ENCODE measurements at regions not wholly inside any gene's neighbourhood (a gene's known extent, or its start where the extent isn't known, plus 50 kb on each side); places are given as distances from the start of the nearest gene placed in this dataset.

DNA sequence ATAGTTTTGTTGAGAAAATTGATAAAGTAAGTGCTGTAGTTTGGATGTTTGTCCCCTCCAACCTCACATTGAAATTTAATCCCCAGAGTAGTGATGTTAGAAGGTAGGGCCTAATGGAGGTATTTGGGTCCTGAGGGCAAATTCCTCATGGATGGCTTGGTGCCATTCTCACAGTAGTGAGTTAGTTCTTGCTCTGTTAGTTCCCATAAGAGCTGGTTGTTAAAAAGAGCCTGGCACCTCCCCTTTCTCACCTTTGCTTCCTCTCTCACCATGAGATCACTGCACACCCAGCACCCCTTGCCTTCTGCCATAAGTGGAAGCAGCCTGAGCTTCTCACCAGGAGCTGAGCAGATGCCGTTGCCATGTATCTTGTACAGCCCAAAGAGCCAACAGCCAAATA lies 354.8 kb upstream of the NFIA start:
- Histone ChIP-seq H3K27ac (ENCODE audit: low read length) (no peak overlapping the region), H3K27me3 (ENCODE audit: control insufficient read depth, insufficient read depth, low read length) (no peaks in the 10 kb centered on the region), H3K4me3 (ENCODE audit: low read length) (no peak overlapping the region), H3K9me3 (ENCODE audit: control insufficient read depth, insufficient read depth, low read length) (no peaks in the 10 kb centered on the region), H3K36me3 (ENCODE audit: control insufficient read depth, insufficient read depth, low read length) (no peaks in the 10 kb centered on the region), H3K4me1 (ENCODE audit: control insufficient read depth, insufficient read depth, low read length) (no peaks in the 10 kb centered on the region)
- Mint-ChIP-seq H3K4me3 (no peak overlapping the region), H3K4me1 (no peaks in the 10 kb centered on the region), H3K36me3 (no peaks in the 10 kb centered on the region), H3K9me3 (peaks cover 4 to 12% of the 10 kb centered on the region in 2 donors), H3K27ac (no peak overlapping the region), H3K27me3 (ENCODE audit: low read depth in 2 of 2) (no peaks in the 10 kb centered on the region)
- DNase-seq (no peak), ATAC-seq (no peak)
- 100% methylated on average over 1 of the region's 1 CpG for WGBS (ENCODE audit: insufficient coverage)
- TF ChIP-seq, protein P1, sequence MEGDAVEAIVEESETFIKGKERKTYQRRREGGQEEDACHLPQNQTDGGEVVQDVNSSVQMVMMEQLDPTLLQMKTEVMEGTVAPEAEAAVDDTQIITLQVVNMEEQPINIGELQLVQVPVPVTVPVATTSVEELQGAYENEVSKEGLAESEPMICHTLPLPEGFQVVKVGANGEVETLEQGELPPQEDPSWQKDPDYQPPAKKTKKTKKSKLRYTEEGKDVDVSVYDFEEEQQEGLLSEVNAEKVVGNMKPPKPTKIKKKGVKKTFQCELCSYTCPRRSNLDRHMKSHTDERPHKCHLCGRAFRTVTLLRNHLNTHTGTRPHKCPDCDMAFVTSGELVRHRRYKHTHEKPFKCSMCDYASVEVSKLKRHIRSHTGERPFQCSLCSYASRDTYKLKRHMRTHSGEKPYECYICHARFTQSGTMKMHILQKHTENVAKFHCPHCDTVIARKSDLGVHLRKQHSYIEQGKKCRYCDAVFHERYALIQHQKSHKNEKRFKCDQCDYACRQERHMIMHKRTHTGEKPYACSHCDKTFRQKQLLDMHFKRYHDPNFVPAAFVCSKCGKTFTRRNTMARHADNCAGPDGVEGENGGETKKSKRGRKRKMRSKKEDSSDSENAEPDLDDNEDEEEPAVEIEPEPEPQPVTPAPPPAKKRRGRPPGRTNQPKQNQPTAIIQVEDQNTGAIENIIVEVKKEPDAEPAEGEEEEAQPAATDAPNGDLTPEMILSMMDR (IDR thresholded peaks at IDR 0.05), result no peak
- intact Hi-C loops (cut with micrococcal nuclease), result no loop called here

DNA sequence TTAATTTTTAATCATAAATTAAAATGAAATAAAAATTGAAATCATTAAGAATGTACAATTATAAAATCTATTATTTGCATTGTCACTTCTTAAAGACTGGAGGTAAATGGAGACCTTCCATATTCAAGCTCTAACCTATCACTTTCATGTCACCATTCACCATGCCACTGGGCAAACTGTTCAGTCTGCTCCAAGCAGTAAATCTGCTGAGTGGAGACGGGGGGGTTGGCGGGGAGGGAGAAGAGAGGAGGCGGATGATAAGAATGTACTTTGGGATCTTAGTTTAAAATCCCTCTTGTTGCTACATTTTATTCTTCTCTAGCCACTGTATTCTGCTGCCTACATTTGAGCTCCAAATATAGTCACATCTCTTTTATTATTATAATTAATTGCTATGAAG lies 365.9 kb upstream of the NFIA start:
- H3K4me1 ChIP-seq (ENCODE audit: control insufficient read depth, insufficient read depth, low read length), result no peaks in the 10 kb centered on the region
- ATAC-seq (no peak), DNase-seq (no peak)
- no peak overlapping the region for H3K27ac Mint-ChIP-seq
- no peaks in the 10 kb centered on the region for H3K27me3 Mint-ChIP-seq (ENCODE audit: low read depth in 2 of 2)
- no peak overlapping the region for H3K27ac ChIP-seq (ENCODE audit: low read length)
- no peaks in the 10 kb centered on the region for H3K4me1 Mint-ChIP-seq
- H3K9me3 Mint-ChIP-seq, result no peaks in the 10 kb centered on the region
- no peaks in the 10 kb centered on the region for H3K36me3 Mint-ChIP-seq
- H3K4me3 Mint-ChIP-seq, result no peak overlapping the region
- no peaks in the 10 kb centered on the region for H3K36me3 ChIP-seq (ENCODE audit: control insufficient read depth, insufficient read depth, low read length)
- H3K9me3 ChIP-seq (ENCODE audit: control insufficient read depth, insufficient read depth, low read length), result no peaks in the 10 kb centered on the region
- WGBS (ENCODE audit: insufficient coverage), result no CpG with 5 or more reads among the region's 3 CpGs
- TF ChIP-seq, protein P1 (IDR thresholded peaks at IDR 0.05), result no peak
- no peaks in the 10 kb centered on the region for H3K27me3 ChIP-seq (ENCODE audit: control insufficient read depth, insufficient read depth, low read length)
- intact Hi-C loops (cut with micrococcal nuclease), result no loop called here
- no peak overlapping the region for H3K4me3 ChIP-seq (ENCODE audit: low read length)

DNA sequence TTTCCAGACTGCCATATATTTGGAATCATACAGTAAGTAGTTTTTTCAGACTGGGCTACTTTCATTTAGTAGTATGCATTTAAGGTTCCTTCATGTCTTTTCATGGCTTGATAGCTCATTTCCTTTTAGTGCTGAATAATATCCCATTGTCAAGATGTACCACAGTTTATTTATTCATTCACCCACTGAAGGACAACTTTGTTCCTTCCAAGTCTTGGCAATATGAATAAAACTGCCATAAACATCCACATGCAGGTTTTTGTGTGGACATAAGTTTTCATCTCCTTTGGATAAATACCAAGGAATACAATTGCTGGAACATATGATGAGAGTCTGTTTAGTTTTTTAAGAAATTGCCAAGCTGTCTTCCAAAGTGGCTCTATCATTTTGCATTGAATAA lies 366.4 kb upstream of the NFIA start:
- H3K27me3 ChIP-seq (ENCODE audit: control insufficient read depth, insufficient read depth, low read length), result no peaks in the 10 kb centered on the region
- Mint-ChIP-seq H3K36me3 (no peaks in the 10 kb centered on the region), H3K4me3 (no peak overlapping the region), H3K4me1 (no peaks in the 10 kb centered on the region), H3K27me3 (ENCODE audit: low read depth in 2 of 2) (no peaks in the 10 kb centered on the region), H3K27ac (no peak overlapping the region), H3K9me3 (peaks cover 2 to 4% of the 10 kb centered on the region in 2 donors)
- no peak overlapping the region for H3K27ac ChIP-seq (ENCODE audit: low read length)
- no peaks in the 10 kb centered on the region for H3K36me3 ChIP-seq (ENCODE audit: control insufficient read depth, insufficient read depth, low read length)
- H3K4me3 ChIP-seq (ENCODE audit: low read length), result no peak overlapping the region
- TF ChIP-seq, protein P1 (IDR thresholded peaks at IDR 0.05), result no peak
- H3K4me1 ChIP-seq (ENCODE audit: control insufficient read depth, insufficient read depth, low read length), result no peaks in the 10 kb centered on the region
- H3K9me3 ChIP-seq (ENCODE audit: control insufficient read depth, insufficient read depth, low read length), result no peaks in the 10 kb centered on the region
- no peak for DNase-seq
- ATAC-seq, result no peak
- intact Hi-C loops (cut with micrococcal nuclease), result no loop called here

- Mint-ChIP-seq H3K27me3 (ENCODE audit: low read depth in 2 of 2) (peaks cover 0 to 14% of the 10 kb centered on the region in 2 donors), H3K36me3 (no peaks in the 10 kb centered on the region), H3K4me3 (no peak overlapping the region), H3K9me3 (peaks cover 8 to 9% of the 10 kb centered on the region in 2 donors), H3K27ac (no peak overlapping the region), H3K4me1 (no peaks in the 10 kb centered on the region)
- DNase-seq, result no peak
- Histone ChIP-seq H3K9me3 (ENCODE audit: control insufficient read depth, insufficient read depth, low read length) (no peaks in the 10 kb centered on the region), H3K27me3 (ENCODE audit: control insufficient read depth, insufficient read depth, low read length) (no peaks in the 10 kb centered on the region), H3K27ac (ENCODE audit: low read length) (no peak overlapping the region), H3K4me1 (ENCODE audit: control insufficient read depth, insufficient read depth, low read length) (no peaks in the 10 kb centered on the region), H3K36me3 (ENCODE audit: control insufficient read depth, insufficient read depth, low read length) (no peaks in the 10 kb centered on the region), H3K4me3 (ENCODE audit: low read length) (no peak overlapping the region)
- TF ChIP-seq, protein P1 (IDR thresholded peaks at IDR 0.05), result no peak
- intact Hi-C loops (cut with micrococcal nuclease), result no loop called here
- ATAC-seq, result no peak
Observed at GRCh38 chr1:60709426-60709825, 372.9 kb upstream of the NFIA start.
